ENCODE measurements at regions not wholly inside any gene's neighbourhood (a gene's known extent, or its start where the extent isn't known, plus 50 kb on each side); places are given as distances from the start of the nearest gene placed in this dataset.

- POLR2A ChIA-PET: no interaction called here
- DNase-seq (ENCODE audit: low read depth, low spot score): no peak
- H3K4me3 ChIP-seq (ENCODE audit: low read depth, low read length): no peak overlapping the region
- TF ChIP-seq CTCF (IDR thresholded peaks at IDR 0.05; ENCODE audit: insufficient read depth, low read length, missing control alignments): no peak
- CTCF ChIA-PET: interaction anchor here (0.6 kb wide), 1 partner anchor 823 kb away, joined by 3 read pairs; no protein-coding TSS in a partner anchor
These were observed 292.2 kb upstream of the MC4R start for GRCh38 chr18:60664736-60665135.

GRCh38 chr18:60667016-60667415 lies 294.4 kb upstream of the MC4R start:
- CTCF ChIA-PET: interaction anchor here (0.6 kb wide), 1 partner anchor 13 kb away, joined by 3 read pairs; no protein-coding TSS in a partner anchor
- POLR2A ChIA-PET: no interaction called here
- no peak for DNase-seq (ENCODE audit: low read depth, low spot score)
- no peak for TF ChIP-seq CTCF (IDR thresholded peaks at IDR 0.05; ENCODE audit: insufficient read depth, low read length, missing control alignments)
- no peak overlapping the region for H3K4me3 ChIP-seq (ENCODE audit: low read depth, low read length)

- DNase-seq (ENCODE audit: low read depth, low spot score): no peak
- H3K4me3 ChIP-seq (ENCODE audit: low read depth, low read length): no peak overlapping the region
- ChIA-PET POLR2A (no interaction called here), CTCF (no interaction called here)
- TF ChIP-seq CTCF (IDR thresholded peaks at IDR 0.05; ENCODE audit: insufficient read depth, low read length, missing control alignments): no peak
These were observed 296.0 kb upstream of the MC4R start for GRCh38 chr18:60668583-60668982.

- no peak for DNase-seq (ENCODE audit: low read depth, low spot score)
- TF ChIP-seq CTCF (IDR thresholded peaks at IDR 0.05; ENCODE audit: insufficient read depth, low read length, missing control alignments): no peak
These were observed 297.4 kb upstream of the MC4R start for GRCh38 chr18:60669938-60670337.

GRCh38 chr18:60671021-60671420 lies 298.4 kb upstream of the MC4R start:
- CTCF ChIA-PET: no interaction called here
- no peak for TF ChIP-seq CTCF (IDR thresholded peaks at IDR 0.05; ENCODE audit: insufficient read depth, low read length, missing control alignments)
- POLR2A ChIA-PET: no interaction called here
- no peak overlapping the region for H3K4me3 ChIP-seq (ENCODE audit: low read depth, low read length)
- no peak for DNase-seq (ENCODE audit: low read depth, low spot score)

More at GRCh38 chr18:60669938-60670337, 297.4 kb upstream of the MC4R start:
- ChIA-PET POLR2A (no interaction called here), CTCF (no interaction called here)
- H3K4me3 ChIP-seq (ENCODE audit: low read depth, low read length): no peak overlapping the region

GRCh38 chr18:60675126-60675525 lies 302.6 kb upstream of the MC4R start:
- ChIA-PET CTCF (no interaction called here), POLR2A (no interaction called here)
- TF ChIP-seq CTCF (IDR thresholded peaks at IDR 0.05; ENCODE audit: insufficient read depth, low read length, missing control alignments): no peak
- DNase-seq (ENCODE audit: low read depth, low spot score): no peak
- H3K4me3 ChIP-seq (ENCODE audit: low read depth, low read length): no peak overlapping the region

Data from AG04449 (cell line).